Peyer's patch (tissue), 4 donors: ENCODE measurements at regions not wholly inside any gene's neighbourhood (a gene's known extent, or its start where the extent isn't known, plus 50 kb on each side); places are given as distances from the start of the nearest gene placed in this dataset.

Experiments used
- DNase-seq, 3 donors: peaks; one replicate each; pipeline ENCODE4 v3.0.0-alpha.2; 2017 to 2019
- H3K27ac ChIP-seq, 4 donors: fragments of 200-600 bp; sonication (generic); one replicate each; pipeline ENCODE4 v1.5.1; 2016 to 2019
- H3K27me3 ChIP-seq, 2 donors: fragments of 200-600 bp; sonication (generic); one replicate each; pipeline ENCODE4 v1.5.1; 2019
- H3K36me3 ChIP-seq, 3 donors: fragments of 200-600 bp; sonication (generic); one replicate each; pipeline ENCODE4 v1.5.1; 2016 to 2019
- H3K4me1 ChIP-seq, 4 donors: fragments of 200-600 bp; sonication (generic); one replicate each; pipeline ENCODE4 v1.5.1; 2016 to 2019
- H3K4me3 ChIP-seq, 4 donors: fragments of 200-600 bp; sonication (generic); 1 replicate in 3 of 4; 2 replicates in 1 of 4; pipeline ENCODE4 v1.5.1; 2016 to 2019; ENCODE audit warnings: mild to moderate bottlenecking in 1 of 4
- H3K9me3 ChIP-seq, 4 donors: fragments of 200-600 bp; sonication (generic); one replicate each; pipeline ENCODE4 v1.5.1; 2016 to 2019; ENCODE audit warnings: mild to moderate bottlenecking in 1 of 4
- POLR2A ChIP-seq, 2 donors: fragments of 450-650 bp; IDR thresholded peaks; one replicate each; pipeline ENCODE4 v1.5.1; 2017; ENCODE audit warnings: antibody characterized with exemption in 2 of 2, mild to moderate bottlenecking in 2 of 2, moderate library complexity in 2 of 2
- TF ChIP-seq, protein P1 (sequence below), 6 experiments: fragments of 450-650 bp in 4 of 6; fragments of 200-600 bp in 2 of 6; sonication (generic) in 1 of 6; IDR thresholded peaks; one replicate each; pipeline ENCODE4 v1.5.1; 2017 to 2019; ENCODE audit warnings: antibody characterized with exemption in 6 of 6, mild to moderate bottlenecking in 3 of 6, moderate library complexity in 1 of 6

DNA sequence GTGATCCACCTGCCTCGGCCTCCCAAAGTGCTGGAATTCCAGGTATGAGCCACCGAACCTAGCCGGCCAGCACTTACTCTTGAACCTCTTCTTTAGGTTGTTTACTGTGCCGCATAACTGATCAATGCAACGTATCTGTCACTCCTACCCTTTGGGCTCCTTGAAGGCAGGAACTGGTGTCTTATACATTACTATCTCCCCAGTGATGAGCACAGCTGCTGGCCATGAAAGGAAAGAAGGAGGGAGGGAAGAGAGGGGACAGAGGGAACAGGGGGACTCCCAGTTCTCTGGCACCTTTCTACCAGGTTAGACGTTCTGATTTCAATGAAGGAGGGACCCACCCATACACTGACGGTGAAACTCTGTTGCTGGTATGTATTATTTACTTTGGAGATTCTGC lies 111.8 kb upstream of the NANOS1 start:
- Histone ChIP-seq H3K4me1 (no peaks in the 10 kb centered on the region), H3K27me3 (no peaks in the 10 kb centered on the region), H3K9me3 (no peaks in the 10 kb centered on the region), H3K4me3 (no peak overlapping the region), H3K36me3 (no peaks in the 10 kb centered on the region), H3K27ac (no peak overlapping the region)
- TF ChIP-seq, protein P1, sequence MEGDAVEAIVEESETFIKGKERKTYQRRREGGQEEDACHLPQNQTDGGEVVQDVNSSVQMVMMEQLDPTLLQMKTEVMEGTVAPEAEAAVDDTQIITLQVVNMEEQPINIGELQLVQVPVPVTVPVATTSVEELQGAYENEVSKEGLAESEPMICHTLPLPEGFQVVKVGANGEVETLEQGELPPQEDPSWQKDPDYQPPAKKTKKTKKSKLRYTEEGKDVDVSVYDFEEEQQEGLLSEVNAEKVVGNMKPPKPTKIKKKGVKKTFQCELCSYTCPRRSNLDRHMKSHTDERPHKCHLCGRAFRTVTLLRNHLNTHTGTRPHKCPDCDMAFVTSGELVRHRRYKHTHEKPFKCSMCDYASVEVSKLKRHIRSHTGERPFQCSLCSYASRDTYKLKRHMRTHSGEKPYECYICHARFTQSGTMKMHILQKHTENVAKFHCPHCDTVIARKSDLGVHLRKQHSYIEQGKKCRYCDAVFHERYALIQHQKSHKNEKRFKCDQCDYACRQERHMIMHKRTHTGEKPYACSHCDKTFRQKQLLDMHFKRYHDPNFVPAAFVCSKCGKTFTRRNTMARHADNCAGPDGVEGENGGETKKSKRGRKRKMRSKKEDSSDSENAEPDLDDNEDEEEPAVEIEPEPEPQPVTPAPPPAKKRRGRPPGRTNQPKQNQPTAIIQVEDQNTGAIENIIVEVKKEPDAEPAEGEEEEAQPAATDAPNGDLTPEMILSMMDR (IDR thresholded peaks at IDR 0.05), result no peak
- no peak for TF ChIP-seq POLR2A (IDR thresholded peaks at IDR 0.05)
- no peak for DNase-seq

DNA sequence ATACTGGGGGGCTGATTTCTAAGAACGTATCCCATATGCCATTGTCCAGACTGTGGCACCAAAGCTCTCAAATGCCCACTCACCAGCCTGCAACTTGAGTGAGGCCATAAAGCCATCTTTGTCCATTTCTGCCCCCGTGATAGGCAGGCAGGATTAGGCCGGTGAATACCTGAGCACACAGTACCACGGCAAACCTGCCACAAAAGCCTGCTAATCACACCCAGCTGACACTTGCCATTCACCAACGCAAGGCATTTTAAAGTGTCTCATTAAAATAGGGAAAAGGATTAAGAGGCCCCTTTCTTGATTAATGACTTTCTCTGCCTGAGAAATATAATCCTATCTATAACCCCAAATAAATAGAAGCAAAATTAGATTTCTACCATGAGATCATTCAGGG lies 111.4 kb upstream of the NANOS1 start:
- Histone ChIP-seq H3K4me1 (no peaks in the 10 kb centered on the region), H3K27ac (no peak overlapping the region), H3K36me3 (no peaks in the 10 kb centered on the region), H3K9me3 (no peaks in the 10 kb centered on the region), H3K27me3 (no peaks in the 10 kb centered on the region), H3K4me3 (no peak overlapping the region)
- no peak for DNase-seq
- TF ChIP-seq, protein P1 (IDR thresholded peaks at IDR 0.05), result no peak
- no peak for TF ChIP-seq POLR2A (IDR thresholded peaks at IDR 0.05)

DNA sequence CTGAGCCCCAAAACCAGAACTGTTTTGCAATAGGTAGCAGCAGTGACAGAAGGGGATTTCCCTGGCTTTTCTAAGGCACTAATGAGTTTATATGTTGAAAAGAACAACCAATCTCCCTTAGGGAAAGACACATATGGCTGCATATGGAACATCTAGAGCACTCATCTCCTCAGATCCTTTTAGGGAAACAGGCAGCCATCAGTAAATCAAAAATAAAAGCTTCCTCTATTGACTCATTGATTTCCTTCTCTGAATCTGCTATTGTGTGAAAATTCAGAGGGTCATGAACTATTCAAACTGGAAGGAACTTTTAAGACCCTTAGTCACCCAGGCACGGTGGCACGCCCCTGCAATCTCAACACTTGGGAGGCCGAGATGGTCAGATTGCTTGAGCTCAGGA lies 110.9 kb upstream of the NANOS1 start:
- H3K4me3 ChIP-seq, result no peak overlapping the region
- no peaks in the 10 kb centered on the region for H3K4me1 ChIP-seq
- TF ChIP-seq, protein P1 (IDR thresholded peaks at IDR 0.05), result no peak
- no peak for TF ChIP-seq POLR2A (IDR thresholded peaks at IDR 0.05)
- no peak overlapping the region for H3K27ac ChIP-seq
- no peak for DNase-seq
- no peaks in the 10 kb centered on the region for H3K36me3 ChIP-seq
- H3K27me3 ChIP-seq, result no peaks in the 10 kb centered on the region
- H3K9me3 ChIP-seq, result no peaks in the 10 kb centered on the region

DNA sequence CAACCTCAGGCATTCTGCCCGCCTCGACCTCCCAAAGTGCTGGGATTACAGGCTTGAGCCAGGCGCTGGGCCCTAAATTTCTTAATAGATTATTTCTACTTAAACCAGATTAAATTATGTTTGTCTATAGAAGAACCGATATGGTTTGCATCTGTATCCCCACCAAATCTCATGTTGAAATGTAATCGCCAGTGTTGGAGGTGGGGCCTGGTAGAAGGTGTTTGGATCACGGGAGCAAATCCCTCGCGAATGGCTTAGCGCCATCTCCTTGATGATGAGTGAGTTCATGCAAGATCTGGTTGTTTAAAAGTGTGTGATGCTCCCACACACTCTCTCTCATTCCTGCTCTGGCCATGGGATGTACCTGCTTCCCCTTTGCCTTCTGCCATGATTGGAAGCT lies 109.3 kb upstream of the NANOS1 start:
- no peak for DNase-seq
- no peaks in the 10 kb centered on the region for H3K9me3 ChIP-seq
- no peaks in the 10 kb centered on the region for H3K36me3 ChIP-seq
- no peak overlapping the region for H3K4me3 ChIP-seq
- no peak overlapping the region for H3K27ac ChIP-seq
- no peaks in the 10 kb centered on the region for H3K4me1 ChIP-seq
- TF ChIP-seq POLR2A (IDR thresholded peaks at IDR 0.05), result no peak
- TF ChIP-seq, protein P1 (IDR thresholded peaks at IDR 0.05), result no peak
- H3K27me3 ChIP-seq, result no peaks in the 10 kb centered on the region

DNA sequence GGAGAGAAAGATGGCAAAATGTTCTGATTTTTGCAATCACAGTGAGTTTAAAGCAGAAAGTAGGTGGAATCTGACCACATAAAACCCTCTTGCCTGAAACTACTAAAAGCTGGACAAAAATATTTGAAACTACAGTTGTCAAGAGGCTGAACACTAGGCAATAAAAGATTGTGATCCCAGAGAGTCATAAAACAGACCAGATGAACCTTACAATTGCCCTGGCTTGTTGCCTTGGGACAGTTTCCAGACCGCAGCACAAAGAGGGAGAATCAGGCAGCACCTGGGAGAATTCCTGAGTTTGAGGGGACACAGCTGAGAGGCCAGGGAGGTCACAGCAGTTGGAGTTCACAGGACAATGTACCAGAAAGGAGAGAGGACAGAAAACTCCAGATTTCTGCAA lies 107.3 kb upstream of the NANOS1 start:
- Histone ChIP-seq H3K27ac (no peak overlapping the region), H3K9me3 (no peaks in the 10 kb centered on the region), H3K27me3 (no peaks in the 10 kb centered on the region), H3K36me3 (no peaks in the 10 kb centered on the region), H3K4me3 (no peak overlapping the region), H3K4me1 (no peaks in the 10 kb centered on the region)
- TF ChIP-seq, protein P1 (IDR thresholded peaks at IDR 0.05), result no peak
- no peak for TF ChIP-seq POLR2A (IDR thresholded peaks at IDR 0.05)
- DNase-seq, result no peak

DNA sequence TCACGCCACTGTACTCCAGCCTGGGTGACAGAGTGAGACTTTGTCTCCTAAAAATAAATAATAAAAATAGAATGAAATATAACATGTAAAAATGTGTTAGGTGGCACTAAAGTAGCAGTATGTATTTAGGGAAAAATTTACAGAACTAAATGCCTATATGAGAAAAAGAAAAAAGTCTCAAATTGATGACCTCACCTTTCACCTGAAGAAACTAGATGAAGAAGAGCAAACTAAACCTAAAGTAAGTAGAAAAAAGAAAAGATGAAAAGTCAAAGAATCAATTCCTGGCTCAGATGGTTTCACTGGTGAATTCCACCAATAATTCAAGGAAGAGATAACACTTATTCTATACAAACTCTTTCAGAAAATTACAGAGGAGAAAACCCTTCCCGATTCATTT lies 106.5 kb upstream of the NANOS1 start:
- no peaks in the 10 kb centered on the region for H3K4me1 ChIP-seq
- H3K4me3 ChIP-seq, result no peak overlapping the region
- H3K27me3 ChIP-seq, result no peaks in the 10 kb centered on the region
- H3K9me3 ChIP-seq, result no peaks in the 10 kb centered on the region
- no peak for DNase-seq
- H3K36me3 ChIP-seq, result no peaks in the 10 kb centered on the region
- no peak overlapping the region for H3K27ac ChIP-seq
- TF ChIP-seq, protein P1 (IDR thresholded peaks at IDR 0.05), result no peak
- TF ChIP-seq POLR2A (IDR thresholded peaks at IDR 0.05), result no peak
